GM12892 (cell line): ENCODE measurements at regions not wholly inside any gene's neighbourhood (a gene's known extent, or its start where the extent isn't known, plus 50 kb on each side); places are given as distances from the start of the nearest gene placed in this dataset.

Source experiments
- DNase-seq: peaks from one replicate; pipeline ENCODE4 v3.0.0; 2011; ENCODE audit not compliant: insufficient read length
- FAIRE-seq: peaks from 2 replicates; lab custom pipeline; 2011; peaks lifted over from hg19 to GRCh38; lab: Jason Lieb, UNC
- POLR2A ChIP-seq: IDR thresholded peaks from 2 replicates; pipeline ENCODE4 v1.6.1; 2011; ENCODE audit warnings: low read depth, low read length, control low read depth
- POLR2AphosphoS5 ChIP-seq: IDR thresholded peaks from 2 replicates; pipeline ENCODE4 v1.6.1; 2011; ENCODE audit warnings: low read depth, low read length, control low read depth
- TAF1 ChIP-seq: IDR thresholded peaks from 2 replicates; pipeline ENCODE4 v1.6.1; 2011; ENCODE audit warnings: low read depth, mild to moderate bottlenecking, control low read depth, low read length, borderline replicate concordance

DNA sequence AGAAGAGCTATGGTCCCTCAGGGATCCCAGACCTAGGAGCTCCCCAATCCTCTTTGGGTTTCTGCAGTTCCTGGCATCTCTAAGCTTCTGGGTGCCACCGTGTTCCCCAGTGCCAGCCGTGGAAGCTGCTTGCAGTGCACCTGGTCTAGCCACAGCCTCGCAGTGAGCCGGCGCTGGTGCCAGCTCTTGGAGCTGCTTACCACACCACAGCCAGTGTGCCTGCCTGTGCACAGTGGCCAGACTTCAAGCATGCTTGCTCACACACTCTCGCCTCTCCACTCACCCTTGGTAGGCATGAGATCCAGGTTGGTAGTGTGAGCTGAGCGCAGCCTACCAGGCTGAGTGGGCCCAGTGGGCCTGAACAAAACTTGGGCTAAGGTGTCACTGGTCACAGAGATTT, 971.9 kb downstream of the DCDC2C start:
- FAIRE-seq (no peak), DNase-seq (no peak)
- no peak for TF ChIP-seq POLR2A
- no peak for TF ChIP-seq TAF1
- no peak for TF ChIP-seq POLR2AphosphoS5

DNA sequence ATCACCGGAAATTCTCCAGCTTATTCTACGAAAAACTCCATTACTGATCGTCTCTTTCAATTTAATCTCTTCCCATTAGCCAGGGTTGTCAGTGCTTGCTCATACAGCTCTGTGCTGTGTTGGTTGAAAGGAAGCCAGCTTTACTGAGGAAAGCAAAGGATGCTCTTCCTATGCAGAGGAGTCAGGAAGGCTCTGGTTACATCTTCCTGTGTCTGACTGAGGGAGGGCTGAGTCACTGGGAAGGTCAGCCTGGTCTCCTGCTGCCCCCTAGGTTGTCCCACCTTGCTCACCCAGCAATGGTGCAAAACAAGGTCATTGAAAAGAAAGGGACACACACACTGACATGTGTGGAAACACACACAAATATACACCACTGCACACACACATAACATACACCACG, 975.6 kb downstream of the DCDC2C start:
- TF ChIP-seq POLR2AphosphoS5: no peak
- TF ChIP-seq TAF1: no peak
- no peak for TF ChIP-seq POLR2A
- FAIRE-seq: no peak
- no peak for DNase-seq

GRCh38 chr2:4679391-4679790, 976.0 kb downstream of the DCDC2C start:
- TF ChIP-seq POLR2A (no peak), TAF1 (no peak), POLR2AphosphoS5 (no peak)
- DNase-seq: no peak
- FAIRE-seq: peak; percentile 5

DNA sequence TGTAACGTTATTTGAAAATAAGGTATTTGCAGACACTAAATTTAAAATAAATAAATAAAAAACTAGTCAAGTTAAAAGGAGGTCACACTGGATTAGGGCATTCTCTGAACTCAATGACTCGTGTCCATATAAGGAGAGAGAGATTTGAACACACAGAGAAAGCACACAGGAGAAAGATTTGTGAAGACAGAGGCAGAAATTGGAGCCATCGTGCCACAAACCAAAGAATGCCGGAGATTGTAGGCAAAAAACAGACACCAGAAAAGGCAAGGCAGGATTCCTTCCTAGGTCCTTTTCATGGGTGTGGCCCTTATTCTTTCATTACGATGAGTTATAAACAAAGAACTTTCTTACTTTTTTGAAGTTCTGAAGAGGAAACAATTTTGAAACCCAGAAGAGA, 981.5 kb downstream of the DCDC2C start:
- DNase-seq (no peak), FAIRE-seq (no peak)
- TF ChIP-seq TAF1 (no peak), POLR2A (no peak), POLR2AphosphoS5 (no peak)

- FAIRE-seq: no peak
- TF ChIP-seq POLR2AphosphoS5: no peak
- no peak for TF ChIP-seq TAF1
- TF ChIP-seq POLR2A: no peak
- DNase-seq: no peak
Observed at GRCh38 chr2:4690913-4691312, 987.5 kb downstream of the DCDC2C start.

DNA sequence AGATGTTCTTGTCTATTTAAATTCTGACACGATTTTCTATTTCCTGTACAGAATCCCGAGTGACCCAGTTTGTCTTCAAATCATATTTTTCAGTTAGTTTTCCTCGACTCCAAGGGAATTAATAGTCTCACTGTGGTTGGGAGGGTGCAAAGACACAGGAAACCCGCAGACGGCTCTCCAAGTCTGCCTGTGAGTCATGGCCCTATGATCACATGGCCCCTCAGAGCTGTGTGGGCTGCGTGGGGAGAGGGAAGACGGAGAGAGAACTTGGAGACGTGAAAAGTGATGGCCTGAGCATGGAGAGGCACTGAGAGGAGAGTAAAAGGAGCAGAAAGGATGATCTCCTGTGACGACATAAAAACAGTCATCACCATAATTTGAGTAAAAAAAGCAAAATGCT, 989.9 kb downstream of the DCDC2C start:
- TF ChIP-seq TAF1: no peak
- no peak for TF ChIP-seq POLR2A
- no peak for TF ChIP-seq POLR2AphosphoS5
- DNase-seq: no peak
- no peak for FAIRE-seq

DNA sequence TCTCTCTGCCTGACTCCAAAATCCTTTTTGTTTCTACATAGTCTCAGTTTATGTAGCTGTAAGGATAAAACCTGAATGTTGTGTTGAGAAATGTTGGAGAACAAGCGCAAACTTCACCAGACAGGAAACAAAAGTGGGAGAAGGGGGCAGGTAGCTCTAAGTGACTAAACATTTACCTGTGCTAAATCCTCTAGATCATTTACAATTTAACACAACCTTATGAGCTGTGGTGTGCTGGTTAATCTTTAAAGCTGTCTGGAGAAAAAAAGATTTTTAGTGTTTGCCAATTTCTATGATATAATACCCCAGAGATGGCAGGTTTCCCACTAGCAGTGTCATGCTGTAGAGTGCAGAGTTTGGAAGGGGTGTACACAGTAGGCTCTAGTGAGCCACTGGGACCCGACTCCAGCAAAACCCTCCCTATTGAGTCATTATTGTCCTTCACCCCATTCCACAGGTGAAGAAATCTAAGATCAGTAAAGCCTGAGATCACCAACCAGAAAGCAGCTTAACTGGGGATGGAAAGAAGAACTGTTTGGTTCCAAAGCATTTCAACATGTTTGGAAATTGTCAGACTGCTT, 992.0 kb downstream of the DCDC2C start:
- FAIRE-seq (no peak), DNase-seq (no peak)
- TF ChIP-seq POLR2AphosphoS5: no peak
- no peak for TF ChIP-seq TAF1
- no peak for TF ChIP-seq POLR2A

GRCh38 chr2:4715065-4715464, 977.1 kb upstream of the SOX11 start:
- DNase-seq (no peak), FAIRE-seq (no peak)
- no peak for TF ChIP-seq POLR2A
- TF ChIP-seq POLR2AphosphoS5: no peak
- no peak for TF ChIP-seq TAF1

- FAIRE-seq (no peak), DNase-seq (no peak)
- no peak for TF ChIP-seq POLR2A
- no peak for TF ChIP-seq TAF1
- no peak for TF ChIP-seq POLR2AphosphoS5
Observed at GRCh38 chr2:4718777-4719176, 973.4 kb upstream of the SOX11 start.

DNA sequence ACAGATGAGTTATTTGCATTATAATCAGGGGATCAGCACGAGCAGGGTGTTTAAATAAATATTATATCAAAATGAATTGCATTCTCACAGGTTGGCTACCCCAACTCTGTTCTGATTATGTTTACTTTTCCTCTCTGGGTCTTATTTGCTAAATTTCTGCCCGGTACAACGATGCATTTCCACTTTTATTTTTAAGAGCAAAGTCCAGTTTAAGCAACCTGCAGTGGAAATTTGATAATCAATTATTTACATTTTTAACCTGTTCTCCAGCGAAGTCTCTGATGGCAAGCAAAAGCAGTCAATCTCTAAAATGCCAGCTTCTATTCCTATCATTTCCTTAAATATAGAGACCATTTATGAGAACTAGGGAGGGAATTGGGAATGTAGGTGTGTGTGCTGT, 966.6 kb upstream of the SOX11 start:
- DNase-seq (no peak), FAIRE-seq (no peak)
- no peak for TF ChIP-seq POLR2A
- TF ChIP-seq POLR2AphosphoS5: no peak
- no peak for TF ChIP-seq TAF1

GRCh38 chr2:4732560-4732959, 959.6 kb upstream of the SOX11 start:
- DNase-seq (no peak), FAIRE-seq (no peak)
- TF ChIP-seq TAF1: no peak
- TF ChIP-seq POLR2A: no peak
- no peak for TF ChIP-seq POLR2AphosphoS5

DNA sequence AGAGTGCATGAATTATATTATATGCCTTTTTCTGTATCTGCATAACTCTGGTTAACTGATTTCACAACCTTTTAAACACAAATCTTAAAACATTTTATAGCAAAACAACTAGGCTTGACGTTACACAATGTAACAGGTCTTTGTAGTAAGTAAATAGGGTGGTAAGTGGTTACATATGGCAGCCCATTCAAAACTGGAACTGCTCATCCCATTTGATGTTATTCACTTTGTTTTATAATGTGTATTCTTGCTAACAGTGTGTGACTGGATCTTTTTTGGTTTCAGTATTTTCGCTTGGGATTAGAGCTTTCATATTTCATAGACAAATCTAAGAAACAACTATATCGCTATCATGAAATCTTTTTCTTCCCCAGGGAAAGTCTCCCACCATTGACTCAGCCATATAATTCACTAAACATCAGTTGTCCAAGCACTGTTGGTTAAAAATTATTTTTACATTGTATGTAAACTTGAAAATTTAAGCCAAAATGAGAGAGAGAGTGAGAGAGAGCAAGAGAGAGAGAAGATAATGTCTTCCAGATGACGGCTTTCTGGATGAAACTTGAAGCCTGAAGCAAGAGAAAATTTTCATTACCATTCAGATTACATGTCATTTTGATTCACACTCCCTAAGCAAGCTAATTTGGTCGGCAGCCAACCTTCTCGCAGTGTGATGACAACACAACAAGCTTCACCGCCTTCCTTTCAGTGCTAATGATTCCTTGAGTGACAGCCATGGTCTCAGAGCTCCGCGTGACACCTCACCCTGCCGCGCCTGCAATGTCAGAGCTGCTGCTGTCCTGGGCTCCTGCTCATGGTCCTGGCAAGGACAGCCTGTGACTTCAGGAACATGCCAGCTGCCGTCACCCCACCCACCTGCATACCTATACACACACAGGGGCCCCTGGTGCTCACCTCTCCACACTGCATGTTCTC, 946.9 kb upstream of the SOX11 start:
- DNase-seq: no peak
- TF ChIP-seq TAF1: no peak
- no peak for TF ChIP-seq POLR2AphosphoS5
- no peak for TF ChIP-seq POLR2A
- FAIRE-seq: no peak

GRCh38 chr2:4753721-4754120, 938.5 kb upstream of the SOX11 start:
- TF ChIP-seq POLR2AphosphoS5 (no peak), POLR2A (no peak), TAF1 (no peak)
- no peak for DNase-seq
- no peak for FAIRE-seq
